ENCODE measurements at regions not wholly inside any gene's neighbourhood (a gene's known extent, or its start where the extent isn't known, plus 50 kb on each side); places are given as distances from the start of the nearest gene placed in this dataset.

DNA sequence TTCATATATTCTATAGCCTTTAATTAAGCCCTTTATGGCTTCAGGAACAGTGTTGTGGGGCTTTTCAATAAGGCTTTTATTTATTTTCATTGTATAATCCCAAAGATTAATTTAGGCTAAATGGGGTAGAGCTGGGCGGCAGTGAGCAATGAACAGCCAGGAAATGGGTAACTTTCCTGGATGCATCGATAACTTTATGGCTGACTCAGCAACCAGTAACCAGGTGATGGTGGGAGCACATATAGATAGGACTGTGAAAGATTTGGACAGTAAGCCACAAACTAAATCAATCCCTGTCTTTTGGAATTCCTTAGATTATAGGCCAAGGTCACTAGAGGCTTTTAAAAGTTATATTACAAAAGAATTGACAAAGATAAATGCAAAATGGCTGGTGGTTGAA, 1260.6 kb upstream of the CELF4 start:
- TF ChIP-seq POLR2AphosphoS5 (IDR thresholded peaks at IDR 0.05) (no peak), EP300 (IDR thresholded peaks at IDR 0.05) (no peak)
- TF ChIP-seq, protein P1, sequence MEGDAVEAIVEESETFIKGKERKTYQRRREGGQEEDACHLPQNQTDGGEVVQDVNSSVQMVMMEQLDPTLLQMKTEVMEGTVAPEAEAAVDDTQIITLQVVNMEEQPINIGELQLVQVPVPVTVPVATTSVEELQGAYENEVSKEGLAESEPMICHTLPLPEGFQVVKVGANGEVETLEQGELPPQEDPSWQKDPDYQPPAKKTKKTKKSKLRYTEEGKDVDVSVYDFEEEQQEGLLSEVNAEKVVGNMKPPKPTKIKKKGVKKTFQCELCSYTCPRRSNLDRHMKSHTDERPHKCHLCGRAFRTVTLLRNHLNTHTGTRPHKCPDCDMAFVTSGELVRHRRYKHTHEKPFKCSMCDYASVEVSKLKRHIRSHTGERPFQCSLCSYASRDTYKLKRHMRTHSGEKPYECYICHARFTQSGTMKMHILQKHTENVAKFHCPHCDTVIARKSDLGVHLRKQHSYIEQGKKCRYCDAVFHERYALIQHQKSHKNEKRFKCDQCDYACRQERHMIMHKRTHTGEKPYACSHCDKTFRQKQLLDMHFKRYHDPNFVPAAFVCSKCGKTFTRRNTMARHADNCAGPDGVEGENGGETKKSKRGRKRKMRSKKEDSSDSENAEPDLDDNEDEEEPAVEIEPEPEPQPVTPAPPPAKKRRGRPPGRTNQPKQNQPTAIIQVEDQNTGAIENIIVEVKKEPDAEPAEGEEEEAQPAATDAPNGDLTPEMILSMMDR (IDR thresholded peaks at IDR 0.05): no peak
